ENCODE measurements at regions not wholly inside any gene's neighbourhood (a gene's known extent, or its start where the extent isn't known, plus 50 kb on each side); places are given as distances from the start of the nearest gene placed in this dataset.
"Not testable (repeated sequence)": the region's sequence is repeated elsewhere in the genome, so short reads cannot be mapped to it uniquely, and the experiment has no call there.

GRCh38 chr12:46619474-46619873 is 206.3 kb downstream of the SLC38A4 start:
- not testable (repeated sequence) for DNase-seq (ENCODE audit: low read depth in 2 of 2)

- not testable (repeated sequence) for DNase-seq (ENCODE audit: low read depth in 2 of 2)
Observed at GRCh38 chr12:46617737-46618136, 208.1 kb downstream of the SLC38A4 start.

GRCh38 chr12:46617167-46617566 is 208.6 kb downstream of the SLC38A4 start:
- DNase-seq (ENCODE audit: low read depth in 2 of 2) = no peak

GRCh38 chr12:46610754-46611153 is 215.0 kb downstream of the SLC38A4 start:
- no peak for DNase-seq (ENCODE audit: low read depth in 2 of 2)

- DNase-seq (ENCODE audit: low read depth in 2 of 2) = no peak
Observed at GRCh38 chr12:46609674-46610073, 216.1 kb downstream of the SLC38A4 start.

GRCh38 chr12:46609273-46609623 is 216.5 kb downstream of the SLC38A4 start:
- DNase-seq (ENCODE audit: low read depth in 2 of 2) = no peak

- no peak for DNase-seq (ENCODE audit: low read depth in 2 of 2)
Observed at GRCh38 chr12:46608431-46609272, 217.1 kb downstream of the SLC38A4 start.

- no peak for DNase-seq (ENCODE audit: low read depth in 2 of 2)
Observed at GRCh38 chr12:46604684-46605083, 221.1 kb downstream of the SLC38A4 start.

GRCh38 chr12:46603776-46604456 is 221.9 kb downstream of the SLC38A4 start:
- DNase-seq (ENCODE audit: low read depth in 2 of 2) = no peak

GRCh38 chr12:46602474-46602873 is 223.3 kb downstream of the SLC38A4 start:
- DNase-seq (ENCODE audit: low read depth in 2 of 2) = no peak

- DNase-seq (ENCODE audit: low read depth in 2 of 2) = no peak
Observed at GRCh38 chr12:46590991-46591703, 218.6 kb upstream of the SLC38A2 start.

GRCh38 chr12:46585854-46586621 is 213.5 kb upstream of the SLC38A2 start:
- DNase-seq (ENCODE audit: low read depth in 2 of 2) = peak in 1 of 2 donors; percentile 6

- DNase-seq (ENCODE audit: low read depth in 2 of 2) = not testable (repeated sequence)
Observed at GRCh38 chr12:46584098-46584497, 211.5 kb upstream of the SLC38A2 start.

GRCh38 chr12:46581990-46582389 is 209.4 kb upstream of the SLC38A2 start:
- not testable (repeated sequence) for DNase-seq (ENCODE audit: low read depth in 2 of 2)

GRCh38 chr12:46580445-46580844 is 207.9 kb upstream of the SLC38A2 start:
- no peak for DNase-seq (ENCODE audit: low read depth in 2 of 2)

- DNase-seq (ENCODE audit: low read depth in 2 of 2) = no peak
Observed at GRCh38 chr12:46579474-46579873, 206.9 kb upstream of the SLC38A2 start.

GRCh38 chr12:46578190-46578982 is 205.8 kb upstream of the SLC38A2 start:
- DNase-seq (ENCODE audit: low read depth in 2 of 2) = no peak

GRCh38 chr12:46577063-46577776 is 204.6 kb upstream of the SLC38A2 start:
- DNase-seq (ENCODE audit: low read depth in 2 of 2) = no peak

GRCh38 chr12:46574847-46575246 is 202.3 kb upstream of the SLC38A2 start:
- DNase-seq (ENCODE audit: low read depth in 2 of 2) = no peak

GRCh38 chr12:46573347-46573658 is 200.7 kb upstream of the SLC38A2 start:
- no peak for DNase-seq (ENCODE audit: low read depth in 2 of 2)
